Sigmoid colon (tissue), 3 donors: ENCODE measurements at regions not wholly inside any gene's neighbourhood (a gene's known extent, or its start where the extent isn't known, plus 50 kb on each side); places are given as distances from the start of the nearest gene placed in this dataset.
"Not testable (repeated sequence)": the region's sequence is repeated elsewhere in the genome, so short reads cannot be mapped to it uniquely, and the experiment has no call there.

Experiments
- CTCF ChIP-seq, 4 experiments: fragments of 450-650 bp in 3 of 4; fragments of 200-600 bp in 1 of 4; IDR thresholded peaks; one replicate each; pipeline ENCODE4 v1.5.1; 2016 to 2019; ENCODE audit warnings: antibody characterized with exemption in 4 of 4, mild to moderate bottlenecking in 3 of 4, moderate library complexity in 2 of 4
- POLR2A ChIP-seq, 2 donors: fragments of 450-650 bp; IDR thresholded peaks; one replicate each; pipeline ENCODE4 v1.6.1; 2016; ENCODE audit warnings: antibody characterized with exemption in 2 of 2, mild to moderate bottlenecking in 2 of 2, moderate library complexity in 2 of 2

GRCh38 chr3:75332090-75332489, 332.0 kb upstream of the FRG2C start:
- not testable (repeated sequence) for TF ChIP-seq POLR2A, CTCF (IDR thresholded peaks at IDR 0.05)
